Stomach (tissue), 4 donors: ENCODE measurements at regions not wholly inside any gene's neighbourhood (a gene's known extent, or its start where the extent isn't known, plus 50 kb on each side); places are given as distances from the start of the nearest gene placed in this dataset.

Experiments used
- EP300 ChIP-seq: sonication (generic); formaldehyde crosslinking; IDR thresholded peaks from one replicate; pipeline ENCODE4 v1.6.1; 2017; ENCODE audit warnings: antibody characterized with exemption
- POLR2A ChIP-seq, 4 donors: fragments of 450-650 bp; IDR thresholded peaks; one replicate each; pipeline ENCODE4 v1.6.1; 2016; ENCODE audit warnings: antibody characterized with exemption in 4 of 4, control low read depth in 2 of 4, mild to moderate bottlenecking in 1 of 4, moderate library complexity in 1 of 4
- POLR2AphosphoS5 ChIP-seq, 3 donors: sonication (generic); formaldehyde crosslinking; IDR thresholded peaks; one replicate each; pipeline ENCODE4 v1.6.1; 2016; ENCODE audit warnings: antibody characterized with exemption in 3 of 3
- TF ChIP-seq, protein P1 (sequence below), 7 experiments: fragments of 450-650 bp in 4 of 7; fragments of 200-600 bp in 3 of 7; sonication (generic) in 3 of 7; IDR thresholded peaks; one replicate each; pipeline ENCODE4 v1.5.1; 2016 to 2019; ENCODE audit warnings: antibody characterized with exemption in 7 of 7, control low read depth in 2 of 7, mild to moderate bottlenecking in 1 of 7

DNA sequence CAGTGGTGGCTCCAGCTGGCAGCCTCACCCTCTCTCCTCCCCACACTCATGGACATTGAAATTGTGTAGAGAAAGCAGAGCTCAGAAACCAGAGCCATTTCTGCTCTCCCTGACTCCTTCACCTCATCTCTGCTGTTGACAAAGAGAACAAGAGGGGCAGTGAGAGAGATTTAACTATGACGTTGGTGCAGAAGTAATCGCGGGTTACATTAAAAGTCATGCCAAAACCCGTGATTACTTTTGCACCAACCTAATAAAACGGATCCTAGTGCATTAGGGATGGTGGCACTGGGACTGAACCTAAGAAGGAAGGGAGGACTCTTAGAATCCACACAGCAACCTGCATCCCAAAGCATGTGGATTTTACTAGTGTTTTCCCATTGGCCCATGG, 113.3 kb upstream of the CDC42EP3 start:
- TF ChIP-seq POLR2A (IDR thresholded peaks at IDR 0.05) (no peak), POLR2AphosphoS5 (IDR thresholded peaks at IDR 0.05) (no peak), EP300 (no peak)
- TF ChIP-seq, protein P1, sequence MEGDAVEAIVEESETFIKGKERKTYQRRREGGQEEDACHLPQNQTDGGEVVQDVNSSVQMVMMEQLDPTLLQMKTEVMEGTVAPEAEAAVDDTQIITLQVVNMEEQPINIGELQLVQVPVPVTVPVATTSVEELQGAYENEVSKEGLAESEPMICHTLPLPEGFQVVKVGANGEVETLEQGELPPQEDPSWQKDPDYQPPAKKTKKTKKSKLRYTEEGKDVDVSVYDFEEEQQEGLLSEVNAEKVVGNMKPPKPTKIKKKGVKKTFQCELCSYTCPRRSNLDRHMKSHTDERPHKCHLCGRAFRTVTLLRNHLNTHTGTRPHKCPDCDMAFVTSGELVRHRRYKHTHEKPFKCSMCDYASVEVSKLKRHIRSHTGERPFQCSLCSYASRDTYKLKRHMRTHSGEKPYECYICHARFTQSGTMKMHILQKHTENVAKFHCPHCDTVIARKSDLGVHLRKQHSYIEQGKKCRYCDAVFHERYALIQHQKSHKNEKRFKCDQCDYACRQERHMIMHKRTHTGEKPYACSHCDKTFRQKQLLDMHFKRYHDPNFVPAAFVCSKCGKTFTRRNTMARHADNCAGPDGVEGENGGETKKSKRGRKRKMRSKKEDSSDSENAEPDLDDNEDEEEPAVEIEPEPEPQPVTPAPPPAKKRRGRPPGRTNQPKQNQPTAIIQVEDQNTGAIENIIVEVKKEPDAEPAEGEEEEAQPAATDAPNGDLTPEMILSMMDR (IDR thresholded peaks at IDR 0.05), result no peak
